Lung (tissue), 11 donors: ENCODE measurements at regions not wholly inside any gene's neighbourhood (a gene's known extent, or its start where the extent isn't known, plus 50 kb on each side); places are given as distances from the start of the nearest gene placed in this dataset.

Experiments
- ATAC-seq: fragments of 200-7000 bp; cut with Tn5 transposase; one replicate; pipeline ENCODE4 v1.9.1; 2020; ENCODE audit warnings: moderate number of reproducible peaks; ENCODE audit not compliant: insufficient read depth, low FRiP score
- DNase-seq, 3 donors: peaks; one replicate each; pipeline ENCODE4 v3.0.0-alpha.2; 2013 to 2017
- H3K27ac ChIP-seq, 2 donors: one replicate each; pipeline ENCODE4 v1.5.1; 2013; ENCODE audit warnings: mild to moderate bottlenecking in 2 of 2, moderate library complexity in 2 of 2, control low read depth in 1 of 2, inconsistent platforms in 1 of 2, low read depth in 1 of 2, low read length in 1 of 2
- H3K27me3 ChIP-seq, 3 donors: one replicate each; pipeline ENCODE4 v1.5.1; 2013; ENCODE audit warnings: low read length in 2 of 3; ENCODE audit not compliant: control insufficient read depth in 3 of 3, insufficient read depth in 3 of 3
- H3K36me3 ChIP-seq, 4 donors: one replicate each; pipeline ENCODE4 v1.5.1; 2013; ENCODE audit warnings: low read length in 4 of 4, mild to moderate bottlenecking in 1 of 4, moderate library complexity in 1 of 4; ENCODE audit not compliant: control insufficient read depth in 4 of 4, insufficient read depth in 4 of 4
- H3K4me1 ChIP-seq, 5 donors: one replicate each; pipeline ENCODE4 v1.5.1; 2013; ENCODE audit warnings: low read length in 5 of 5, mild to moderate bottlenecking in 2 of 5, moderate library complexity in 1 of 5; ENCODE audit not compliant: control insufficient read depth in 5 of 5, insufficient read depth in 5 of 5
- H3K4me3 ChIP-seq: one replicate; pipeline ENCODE4 v1.5.1; 2013; ENCODE audit warnings: mild to moderate bottlenecking, control low read depth, moderate library complexity
- H3K9ac ChIP-seq, 2 donors: one replicate each; pipeline ENCODE4 v1.5.1; 2013; ENCODE audit warnings: low read length in 2 of 2, control low read depth in 1 of 2; ENCODE audit not compliant: insufficient read depth in 1 of 2
- H3K9me3 ChIP-seq, 4 donors: one replicate each; pipeline ENCODE4 v1.5.1; 2013; ENCODE audit warnings: low read length in 3 of 4, mild to moderate bottlenecking in 1 of 4, moderate library complexity in 1 of 4; ENCODE audit not compliant: control insufficient read depth in 4 of 4, insufficient read depth in 3 of 4
- WGBS, 2 donors: extraction: QIAGEN DNeasy Blood & Tissue Kit; methylation state at CpG; one replicate each; pipeline ENCODE4 v1.1.7; 2013; 5-methylcytosine and 5-hydroxymethylcytosine counted together
- TF ChIP-seq, protein P1 (sequence below): IDR thresholded peaks from 2 replicates; pipeline ENCODE4 v1.5.1; 2012; ENCODE audit warnings: mild to moderate bottlenecking; ENCODE audit errors: control extremely low read depth, extremely low read depth
- donor health status: control.
- donor health status: control.
- donor health status: Bipolar disorder and iron deficiency.
- donor health status: healthy.
- donor health status: DM: yes; HTN: yes; CAD: no.

DNA sequence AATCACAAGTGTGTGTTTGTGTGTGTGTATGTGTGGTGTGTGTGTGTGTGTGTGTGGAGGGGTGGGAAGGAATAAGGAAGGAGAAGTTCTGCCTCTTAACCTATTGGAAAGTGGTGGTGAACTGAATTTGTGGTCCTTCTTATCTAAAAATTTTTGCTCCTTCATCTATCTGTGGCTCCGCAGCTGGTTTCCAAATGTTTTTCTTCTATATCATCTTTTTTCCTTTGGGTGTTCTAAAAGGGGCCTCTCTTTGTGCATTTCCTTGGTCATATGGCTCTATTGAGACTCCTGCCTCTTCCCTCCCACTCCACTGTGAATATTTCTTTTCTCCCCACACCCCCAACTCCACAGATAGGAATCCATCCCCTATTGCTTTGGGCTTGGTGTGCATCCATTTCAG lies 254.9 kb upstream of the CWC22 start:
- Histone ChIP-seq H3K27me3 (no peaks in the 10 kb centered on the region), H3K36me3 (no peaks in the 10 kb centered on the region), H3K27ac (no peak overlapping the region), H3K4me1 (no peaks in the 10 kb centered on the region), H3K4me3 (no peak overlapping the region), H3K9ac (no peak overlapping the region), H3K9me3 (peaks cover 0 to 2% (median 0%) of the 10 kb centered on the region in 4 donors)
- WGBS, 2 donors, result 90 to 91% methylated on average over 1 of the region's 1 CpG
- no peak for DNase-seq
- TF ChIP-seq, protein P1, sequence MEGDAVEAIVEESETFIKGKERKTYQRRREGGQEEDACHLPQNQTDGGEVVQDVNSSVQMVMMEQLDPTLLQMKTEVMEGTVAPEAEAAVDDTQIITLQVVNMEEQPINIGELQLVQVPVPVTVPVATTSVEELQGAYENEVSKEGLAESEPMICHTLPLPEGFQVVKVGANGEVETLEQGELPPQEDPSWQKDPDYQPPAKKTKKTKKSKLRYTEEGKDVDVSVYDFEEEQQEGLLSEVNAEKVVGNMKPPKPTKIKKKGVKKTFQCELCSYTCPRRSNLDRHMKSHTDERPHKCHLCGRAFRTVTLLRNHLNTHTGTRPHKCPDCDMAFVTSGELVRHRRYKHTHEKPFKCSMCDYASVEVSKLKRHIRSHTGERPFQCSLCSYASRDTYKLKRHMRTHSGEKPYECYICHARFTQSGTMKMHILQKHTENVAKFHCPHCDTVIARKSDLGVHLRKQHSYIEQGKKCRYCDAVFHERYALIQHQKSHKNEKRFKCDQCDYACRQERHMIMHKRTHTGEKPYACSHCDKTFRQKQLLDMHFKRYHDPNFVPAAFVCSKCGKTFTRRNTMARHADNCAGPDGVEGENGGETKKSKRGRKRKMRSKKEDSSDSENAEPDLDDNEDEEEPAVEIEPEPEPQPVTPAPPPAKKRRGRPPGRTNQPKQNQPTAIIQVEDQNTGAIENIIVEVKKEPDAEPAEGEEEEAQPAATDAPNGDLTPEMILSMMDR, result no peak
- no peak for ATAC-seq

DNA sequence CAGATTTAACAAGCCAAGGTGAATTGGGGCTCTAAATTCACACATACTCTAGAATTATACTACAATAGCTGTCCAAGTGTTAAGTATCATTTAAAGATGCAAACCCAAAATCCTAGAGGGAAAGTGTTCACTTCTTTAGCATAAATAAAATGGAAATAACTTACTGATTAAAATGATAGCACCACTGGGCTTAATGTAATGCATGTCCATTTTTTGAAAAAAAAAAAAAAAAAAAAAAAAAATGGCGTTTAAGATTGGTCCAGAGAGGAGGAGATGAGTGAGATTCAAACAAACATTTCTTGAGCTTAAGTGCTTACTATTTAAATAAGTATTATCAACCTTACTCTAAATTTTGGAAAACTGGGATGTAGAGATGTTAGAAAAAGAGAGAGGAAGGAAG lies 251.5 kb upstream of the CWC22 start:
- H3K4me1 ChIP-seq, result no peaks in the 10 kb centered on the region
- 56 to 93% methylated on average over 1 of the region's 1 CpG for WGBS, 2 donors

DNA sequence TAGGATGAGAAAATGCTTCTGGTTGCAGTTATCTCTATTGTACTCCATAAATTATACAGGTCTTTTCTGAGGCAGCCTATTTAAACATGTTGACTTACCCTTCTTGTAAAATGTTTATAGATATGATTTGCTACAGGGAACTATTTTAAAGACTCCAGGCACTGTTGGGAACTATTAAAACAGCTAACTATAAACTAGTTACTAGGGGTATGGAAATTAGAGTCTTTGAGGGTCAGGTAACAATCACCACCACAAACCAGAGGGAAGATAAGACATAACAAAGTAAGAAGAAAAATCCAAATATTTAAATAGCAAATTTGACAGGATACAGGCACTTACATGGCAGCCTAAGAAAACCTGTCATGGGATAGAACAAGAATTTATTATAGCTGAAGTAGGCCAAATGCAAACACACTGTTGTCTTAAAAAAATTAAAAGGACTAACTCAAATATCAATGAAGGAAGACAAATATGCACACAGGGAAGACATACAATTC lies 251.0 kb upstream of the CWC22 start:
- TF ChIP-seq, protein P1, result no peak
- Histone ChIP-seq H3K36me3 (no peaks in the 10 kb centered on the region), H3K9me3 (no peaks in the 10 kb centered on the region), H3K9ac (no peak overlapping the region), H3K27me3 (no peaks in the 10 kb centered on the region), H3K4me3 (no peak overlapping the region), H3K4me1 (no peaks in the 10 kb centered on the region), H3K27ac (no peak overlapping the region)
- DNase-seq (no peak), ATAC-seq (no peak)

More for the DNA sequence above, 251.5 kb upstream of the CWC22 start:
- no peaks in the 10 kb centered on the region for H3K27me3 ChIP-seq
- no peak for ATAC-seq
- no peak for DNase-seq
- no peak overlapping the region for H3K4me3 ChIP-seq
- H3K27ac ChIP-seq, result no peak overlapping the region
- TF ChIP-seq, protein P1, result no peak
- H3K36me3 ChIP-seq, result no peaks in the 10 kb centered on the region
- peaks cover 0 to 2% (median 0%) of the 10 kb centered on the region in 4 donors for H3K9me3 ChIP-seq
- no peak overlapping the region for H3K9ac ChIP-seq

DNA sequence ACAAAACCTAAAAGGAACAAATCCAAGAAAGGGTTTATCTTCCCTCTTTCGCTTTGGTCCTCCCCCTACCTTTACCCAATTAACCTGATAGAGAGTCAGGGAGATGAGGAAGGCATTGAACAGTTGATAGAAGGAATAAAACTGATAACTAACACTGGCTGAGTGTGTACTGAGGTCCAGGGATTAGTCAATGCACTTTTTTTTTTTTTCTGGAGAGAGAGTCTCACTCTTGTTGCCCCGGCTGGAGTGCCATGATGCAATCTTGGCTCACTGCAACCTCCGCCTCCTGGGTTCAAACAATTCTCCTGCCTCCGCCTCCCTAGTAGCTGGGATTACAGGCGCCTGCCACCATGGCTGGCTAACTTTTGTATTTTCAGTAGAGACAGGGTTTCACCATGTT lies 250.2 kb upstream of the CWC22 start:
- Histone ChIP-seq H3K4me3 (no peak overlapping the region), H3K27me3 (no peaks in the 10 kb centered on the region), H3K4me1 (no peaks in the 10 kb centered on the region), H3K9me3 (no peaks in the 10 kb centered on the region), H3K36me3 (no peaks in the 10 kb centered on the region), H3K27ac (no peak overlapping the region), H3K9ac (no peak overlapping the region)
- TF ChIP-seq, protein P1, result no peak
- 77 to 87% methylated on average over 5 of the region's 5 CpGs for WGBS, 2 donors
- DNase-seq, result no peak
- ATAC-seq, result no peak
